Trophoblast cell (in vitro differentiated cells and primary cell): ENCODE measurements at regions not wholly inside any gene's neighbourhood (a gene's known extent, or its start where the extent isn't known, plus 50 kb on each side); places are given as distances from the start of the nearest gene placed in this dataset.
"Not testable (repeated sequence)": the region's sequence is repeated elsewhere in the genome, so short reads cannot be mapped to it uniquely, and the experiment has no call there.

Experiments
- DNase-seq, 2 donors: peaks; one replicate each; pipeline ENCODE4 v3.0.0-alpha.2; 2016
- H2AFZ ChIP-seq: 2 replicates; pipeline ENCODE4 v1.6.1; 2013; ENCODE audit warnings: low read length, moderate library complexity, mild to moderate bottlenecking; ENCODE audit not compliant: insufficient read depth, poor library complexity
- H2AK5ac ChIP-seq: 2 replicates; pipeline ENCODE4 v1.6.1; 2013; ENCODE audit warnings: mild to moderate bottlenecking, low read length
- H2BK120ac ChIP-seq: 2 replicates; pipeline ENCODE4 v1.6.1; 2013; ENCODE audit warnings: low read length, mild to moderate bottlenecking, moderate library complexity; ENCODE audit not compliant: insufficient read depth, poor library complexity
- H2BK12ac ChIP-seq: 2 replicates; pipeline ENCODE4 v1.6.1; 2013; ENCODE audit warnings: mild to moderate bottlenecking, low read length, moderate library complexity
- H2BK5ac ChIP-seq: 2 replicates; pipeline ENCODE4 v1.6.1; 2013; ENCODE audit warnings: low read length, low read depth, moderate library complexity, mild to moderate bottlenecking; ENCODE audit not compliant: poor library complexity
- H3K14ac ChIP-seq: 2 replicates; pipeline ENCODE4 v1.6.1; 2013; ENCODE audit warnings: mild to moderate bottlenecking, low read length
- H3K18ac ChIP-seq: 2 replicates; pipeline ENCODE4 v1.6.1; 2013; ENCODE audit warnings: mild to moderate bottlenecking, low read length
- H3K23ac ChIP-seq: 2 replicates; pipeline ENCODE4 v1.6.1; 2013; ENCODE audit warnings: low read length
- H3K27ac ChIP-seq: 2 replicates; pipeline ENCODE4 v1.5.1; 2013; ENCODE audit warnings: low read depth, mild to moderate bottlenecking, inconsistent platforms, low read length, moderate library complexity
- H3K27me3 ChIP-seq: 2 replicates; pipeline ENCODE4 v1.6.1; 2013; ENCODE audit warnings: inconsistent platforms, mild to moderate bottlenecking, low read length, moderate library complexity; ENCODE audit not compliant: insufficient read depth
- H3K36me3 ChIP-seq, 2 experiments: 1 replicate in 1 of 2; 2 replicates in 1 of 2; pipeline ENCODE4 v1.6.1; 2013; ENCODE audit warnings: low read length in 2 of 2, mild to moderate bottlenecking in 2 of 2, moderate library complexity in 1 of 2; ENCODE audit not compliant: insufficient read depth in 2 of 2, control insufficient read depth in 1 of 2
- H3K4ac ChIP-seq: 2 replicates; pipeline ENCODE4 v1.6.1; 2013; ENCODE audit warnings: low read depth, mild to moderate bottlenecking, low read length, moderate library complexity
- H3K4me1 ChIP-seq, 2 experiments: 1 replicate in 1 of 2; 2 replicates in 1 of 2; pipeline ENCODE4 v1.6.1; 2013; ENCODE audit warnings: low read length in 2 of 2, mild to moderate bottlenecking in 2 of 2, moderate library complexity in 1 of 2; ENCODE audit not compliant: insufficient read depth in 2 of 2, control insufficient read depth in 1 of 2
- H3K4me2 ChIP-seq: 2 replicates; pipeline ENCODE4 v1.6.1; 2013; ENCODE audit warnings: inconsistent platforms, mild to moderate bottlenecking, low read length, moderate library complexity
- H3K4me3 ChIP-seq: 2 replicates; pipeline ENCODE4 v1.5.1; 2013; ENCODE audit warnings: mild to moderate bottlenecking, low read depth, low read length, inconsistent platforms
- H3K79me1 ChIP-seq: one replicate; pipeline ENCODE4 v1.6.1; 2013; ENCODE audit warnings: low read length
- H3K79me2 ChIP-seq: 2 replicates; pipeline ENCODE4 v1.6.1; 2013; ENCODE audit warnings: low read length, mild to moderate bottlenecking; ENCODE audit not compliant: control insufficient read depth, insufficient read depth, poor library complexity
- H3K9ac ChIP-seq: 2 replicates; pipeline ENCODE4 v1.6.1; 2013; ENCODE audit warnings: mild to moderate bottlenecking, low read length
- H3K9me3 ChIP-seq: 2 replicates; pipeline ENCODE4 v1.6.1; 2013; ENCODE audit warnings: low read depth, mild to moderate bottlenecking, control low read depth, inconsistent platforms, low read length; ENCODE audit not compliant: insufficient read depth
- H4K12ac ChIP-seq: 2 replicates; pipeline ENCODE4 v1.6.1; 2013; ENCODE audit warnings: low read depth, mild to moderate bottlenecking, low read length, moderate library complexity
- H4K8ac ChIP-seq: 2 replicates; pipeline ENCODE4 v1.6.1; 2013; ENCODE audit warnings: low read depth, mild to moderate bottlenecking, low read length, moderate library complexity
- H4K91ac ChIP-seq: one replicate; pipeline ENCODE4 v1.6.1; 2013; ENCODE audit warnings: low read depth, mild to moderate bottlenecking, low read length, moderate library complexity
- WGBS: extraction: QIAGEN DNeasy Blood & Tissue Kit; methylation state at CpG from one replicate; pipeline ENCODE4 v1.1.7; 2013; ENCODE audit warnings: missing lambda C conversion rate; ENCODE audit not compliant: insufficient read length, insufficient coverage; ENCODE audit errors: extremely low coverage; 5-methylcytosine and 5-hydroxymethylcytosine counted together

DNA sequence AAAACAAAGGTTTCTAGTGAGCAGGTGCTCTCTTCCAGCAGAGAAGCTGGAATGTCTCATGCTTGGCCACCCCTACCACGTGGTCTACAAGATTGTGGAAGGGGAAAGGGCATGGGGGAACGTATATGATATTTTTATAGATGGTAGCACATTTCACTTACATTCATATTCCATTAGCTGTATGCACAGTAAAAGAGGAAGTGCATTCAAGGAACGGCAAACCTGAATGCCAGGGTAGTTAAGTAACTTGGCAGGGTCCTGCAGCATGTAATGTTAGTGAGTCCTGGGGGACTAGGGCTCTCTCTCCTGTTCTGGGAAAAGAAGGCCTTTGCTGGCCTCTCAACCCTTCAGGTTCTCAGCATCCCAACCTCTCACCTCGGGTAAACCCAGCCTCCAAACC lies 319.5 kb upstream of the NBPF12 start:
- not testable (repeated sequence) for H3K9ac ChIP-seq, H2BK120ac ChIP-seq, H4K91ac ChIP-seq, H2BK5ac ChIP-seq, H3K9me3 ChIP-seq, H3K23ac ChIP-seq, H3K79me1 ChIP-seq, H3K4me1 ChIP-seq, H3K4me2 ChIP-seq, DNase-seq, H3K36me3 ChIP-seq, H3K27ac ChIP-seq, H2AFZ ChIP-seq, H4K12ac ChIP-seq, H3K79me2 ChIP-seq, H2BK12ac ChIP-seq, H3K27me3 ChIP-seq, H2AK5ac ChIP-seq, H3K14ac ChIP-seq, H3K4me3 ChIP-seq, H3K4ac ChIP-seq, H4K8ac ChIP-seq, H3K18ac ChIP-seq
- WGBS = no CpG with 5 or more reads among the region's 4 CpGs

- not testable (repeated sequence) for H3K4ac ChIP-seq
Observed at GRCh38 chr1:146604681-146605080, 333.4 kb upstream of the NBPF12 start.

DNA sequence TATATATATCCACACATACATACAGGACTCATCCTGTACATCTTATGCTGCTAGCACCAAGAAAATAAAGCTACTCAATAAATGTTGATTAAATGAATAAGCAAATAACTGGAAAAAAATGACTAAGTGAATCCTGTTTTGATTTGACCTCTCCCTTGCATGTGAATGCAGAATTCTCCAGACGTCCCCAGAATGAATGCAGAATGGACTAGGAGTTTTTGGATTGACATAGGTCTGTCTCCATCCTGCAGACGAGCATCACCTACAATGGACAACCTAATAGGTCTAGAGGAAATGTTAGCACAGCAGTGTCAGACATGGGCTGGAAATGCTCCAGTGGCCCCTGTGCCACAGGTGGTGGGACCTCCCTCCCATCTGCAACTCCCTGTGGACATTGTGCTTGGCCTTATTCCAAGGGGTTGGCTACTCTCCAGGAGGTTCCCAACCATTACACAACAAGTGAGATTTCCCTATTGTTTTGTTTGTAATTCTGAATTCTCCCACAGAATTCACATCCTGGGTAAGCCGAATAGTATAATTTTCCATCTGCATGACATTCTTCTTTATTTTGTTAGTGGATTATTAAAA lies 337.3 kb upstream of the NBPF12 start:
- no CpG with 5 or more reads among the region's 3 CpGs for whole genome bisulfite sequencing
- H3K9ac ChIP-seq, H3K27me3 ChIP-seq: not testable (repeated sequence)

More at GRCh38 chr1:146604681-146605080, 333.4 kb upstream of the NBPF12 start:
- H4K91ac ChIP-seq, H3K23ac ChIP-seq, H3K9ac ChIP-seq, H3K14ac ChIP-seq, H2BK120ac ChIP-seq, H4K12ac ChIP-seq, DNase-seq, H3K4me2 ChIP-seq, H3K27ac ChIP-seq, H3K4me1 ChIP-seq, H3K36me3 ChIP-seq, H3K79me2 ChIP-seq, H3K18ac ChIP-seq, H2BK5ac ChIP-seq, H2AK5ac ChIP-seq, H3K4me3 ChIP-seq, H3K27me3 ChIP-seq, H2BK12ac ChIP-seq, H3K79me1 ChIP-seq, H4K8ac ChIP-seq, H2AFZ ChIP-seq, H3K9me3 ChIP-seq: not testable (repeated sequence)

GRCh38 chr1:146599906-146600305 lies 338.2 kb upstream of the NBPF12 start:
- H3K4me2 ChIP-seq, DNase-seq, H4K12ac ChIP-seq, H2BK12ac ChIP-seq, H3K4me3 ChIP-seq, H3K36me3 ChIP-seq, H3K23ac ChIP-seq, H3K9me3 ChIP-seq, H3K14ac ChIP-seq, H2BK120ac ChIP-seq, H3K27me3 ChIP-seq, H3K79me1 ChIP-seq, H2AK5ac ChIP-seq, H4K8ac ChIP-seq, H4K91ac ChIP-seq, H3K9ac ChIP-seq, H2AFZ ChIP-seq, H3K4ac ChIP-seq, H3K18ac ChIP-seq, H2BK5ac ChIP-seq, H3K4me1 ChIP-seq, H3K27ac ChIP-seq, H3K79me2 ChIP-seq: not testable (repeated sequence)
- no CpG with 5 or more reads among the region's 3 CpGs for whole genome bisulfite sequencing

More for the DNA sequence above, 337.3 kb upstream of the NBPF12 start:
- H3K36me3 ChIP-seq, H3K79me2 ChIP-seq, H2BK5ac ChIP-seq, H4K91ac ChIP-seq, H3K4me3 ChIP-seq, H3K4me1 ChIP-seq, H3K14ac ChIP-seq, DNase-seq, H2BK12ac ChIP-seq, H4K8ac ChIP-seq, H2AFZ ChIP-seq, H4K12ac ChIP-seq, H3K79me1 ChIP-seq, H2BK120ac ChIP-seq, H2AK5ac ChIP-seq, H3K23ac ChIP-seq, H3K9me3 ChIP-seq, H3K27ac ChIP-seq, H3K4me2 ChIP-seq, H3K18ac ChIP-seq, H3K4ac ChIP-seq: not testable (repeated sequence)
